Tibial nerve (tissue), 4 donors: ENCODE measurements at regions not wholly inside any gene's neighbourhood (a gene's known extent, or its start where the extent isn't known, plus 50 kb on each side); places are given as distances from the start of the nearest gene placed in this dataset.

Source experiments
- DNase-seq, 2 donors: peaks; one replicate each; pipeline ENCODE4 v3.0.0-alpha.2; 2019; ENCODE audit warnings: low spot score in 2 of 2
- H3K27ac ChIP-seq, 4 donors: fragments of 200-600 bp; sonication (generic) in 3 of 4; one replicate each; pipeline ENCODE4 v1.5.1; 2017 to 2019; ENCODE audit warnings: mild to moderate bottlenecking in 1 of 4
- H3K27me3 ChIP-seq, 2 donors: fragments of 200-600 bp; sonication (generic) in 1 of 2; one replicate each; pipeline versions ENCODE4 v1.5.1 to v1.6.0; 2017 to 2019
- H3K36me3 ChIP-seq, 3 donors: fragments of 200-600 bp; sonication (generic); one replicate each; pipeline ENCODE4 v1.5.1; 2018 to 2019
- H3K4me1 ChIP-seq, 4 donors: fragments of 200-600 bp; sonication (generic) in 3 of 4; one replicate each; pipeline ENCODE4 v1.5.1; 2017 to 2019
- H3K4me3 ChIP-seq, 4 donors: fragments of 200-600 bp; sonication (generic) in 3 of 4; one replicate each; pipeline ENCODE4 v1.5.1; 2017 to 2019; ENCODE audit warnings: mild to moderate bottlenecking in 1 of 4, moderate library complexity in 1 of 4
- H3K9me3 ChIP-seq, 4 donors: fragments of 200-600 bp; sonication (generic) in 3 of 4; one replicate each; pipeline ENCODE4 v1.5.1; 2017 to 2019
- EP300 ChIP-seq, 2 donors: sonication (generic); formaldehyde crosslinking; IDR thresholded peaks; one replicate each; pipeline ENCODE4 v1.6.1; 2017; ENCODE audit warnings: antibody characterized with exemption in 2 of 2, mild to moderate bottlenecking in 1 of 2
- POLR2A ChIP-seq, 2 donors: fragments of 450-650 bp; IDR thresholded peaks; one replicate each; pipeline ENCODE4 v1.6.1; 2017; ENCODE audit warnings: antibody characterized with exemption in 2 of 2, mild to moderate bottlenecking in 2 of 2, moderate library complexity in 2 of 2
- WGBS, 2 donors: methylation state at CpG; one replicate each; pipeline ENCODE4 v1.1.5; 2018; 5-methylcytosine and 5-hydroxymethylcytosine counted together
- TF ChIP-seq, protein P1 (sequence below), 5 experiments: fragments of 200-600 bp in 3 of 5; fragments of 450-650 bp in 2 of 5; sonication (generic) in 3 of 5; IDR thresholded peaks; one replicate each; pipeline ENCODE4 v1.5.1; 2016 to 2019; ENCODE audit warnings: antibody characterized with exemption in 5 of 5, mild to moderate bottlenecking in 3 of 5, moderate library complexity in 2 of 5

DNA sequence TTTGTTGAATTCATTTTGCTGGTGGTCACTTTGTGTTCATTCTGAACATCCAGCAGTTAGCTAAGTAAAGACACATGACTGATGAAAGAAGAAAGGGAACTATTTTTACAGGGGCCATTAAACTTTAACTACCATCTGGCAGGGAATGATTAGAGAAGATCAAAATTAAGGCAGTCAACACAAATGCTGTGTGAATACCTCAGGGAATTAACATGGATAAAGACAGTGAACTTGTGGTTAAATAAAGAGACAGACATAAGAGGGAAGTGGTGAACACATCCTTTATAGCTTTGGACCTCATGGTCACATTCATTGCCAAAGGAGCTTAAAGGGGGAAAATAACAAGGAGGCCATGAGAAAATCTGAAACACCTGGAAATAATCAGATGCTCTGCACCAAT is 52.6 kb upstream of the ATP5MC3 start:
- no peaks in the 10 kb centered on the region for H3K4me1 ChIP-seq
- H3K4me3 ChIP-seq = no peak overlapping the region
- TF ChIP-seq POLR2A (IDR thresholded peaks at IDR 0.05) (no peak), EP300 (IDR thresholded peaks at IDR 0.05) (no peak)
- TF ChIP-seq, protein P1, sequence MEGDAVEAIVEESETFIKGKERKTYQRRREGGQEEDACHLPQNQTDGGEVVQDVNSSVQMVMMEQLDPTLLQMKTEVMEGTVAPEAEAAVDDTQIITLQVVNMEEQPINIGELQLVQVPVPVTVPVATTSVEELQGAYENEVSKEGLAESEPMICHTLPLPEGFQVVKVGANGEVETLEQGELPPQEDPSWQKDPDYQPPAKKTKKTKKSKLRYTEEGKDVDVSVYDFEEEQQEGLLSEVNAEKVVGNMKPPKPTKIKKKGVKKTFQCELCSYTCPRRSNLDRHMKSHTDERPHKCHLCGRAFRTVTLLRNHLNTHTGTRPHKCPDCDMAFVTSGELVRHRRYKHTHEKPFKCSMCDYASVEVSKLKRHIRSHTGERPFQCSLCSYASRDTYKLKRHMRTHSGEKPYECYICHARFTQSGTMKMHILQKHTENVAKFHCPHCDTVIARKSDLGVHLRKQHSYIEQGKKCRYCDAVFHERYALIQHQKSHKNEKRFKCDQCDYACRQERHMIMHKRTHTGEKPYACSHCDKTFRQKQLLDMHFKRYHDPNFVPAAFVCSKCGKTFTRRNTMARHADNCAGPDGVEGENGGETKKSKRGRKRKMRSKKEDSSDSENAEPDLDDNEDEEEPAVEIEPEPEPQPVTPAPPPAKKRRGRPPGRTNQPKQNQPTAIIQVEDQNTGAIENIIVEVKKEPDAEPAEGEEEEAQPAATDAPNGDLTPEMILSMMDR (IDR thresholded peaks at IDR 0.05) = no peak
- H3K27ac ChIP-seq = no peak overlapping the region
- peaks cover 0 to 7% (median 0%) of the 10 kb centered on the region in 4 donors for H3K9me3 ChIP-seq
- no peaks in the 10 kb centered on the region for H3K36me3 ChIP-seq
- DNase-seq = no peak
- H3K27me3 ChIP-seq = no peaks in the 10 kb centered on the region

DNA sequence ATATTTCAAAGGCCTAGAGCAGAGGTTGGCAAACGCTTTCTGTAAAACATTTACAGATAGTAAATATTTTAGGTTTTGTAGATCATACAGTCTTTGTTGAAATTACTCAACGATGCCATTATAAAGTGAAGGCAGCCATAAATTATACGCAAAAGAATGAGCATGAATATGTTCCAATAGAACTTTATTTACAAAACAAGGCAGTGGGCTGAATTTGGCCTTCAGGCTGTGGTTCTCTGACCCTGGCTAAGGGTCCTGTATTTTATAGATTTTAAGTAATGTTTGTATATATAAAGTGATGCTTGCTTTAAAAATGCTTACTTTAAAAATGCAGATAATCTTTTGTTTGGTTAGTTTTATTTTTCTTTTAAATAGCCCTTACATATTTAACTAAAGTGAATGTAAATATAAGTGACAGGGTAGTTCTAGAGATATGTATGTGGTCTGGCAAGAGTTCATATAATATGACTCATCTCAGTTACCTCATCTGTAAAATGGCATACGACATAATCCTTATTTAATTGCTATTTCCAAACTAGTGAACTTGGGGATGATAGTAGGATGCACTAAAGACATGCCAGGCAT is 51.7 kb upstream of the ATP5MC3 start:
- TF ChIP-seq, protein P1 (IDR thresholded peaks at IDR 0.05) = no peak
- TF ChIP-seq POLR2A (IDR thresholded peaks at IDR 0.05) (no peak), EP300 (IDR thresholded peaks at IDR 0.05) (no peak)

More for the DNA sequence above, 51.7 kb upstream of the ATP5MC3 start:
- no peak for DNase-seq
- Histone ChIP-seq H3K4me1 (no peaks in the 10 kb centered on the region), H3K36me3 (no peaks in the 10 kb centered on the region), H3K27me3 (no peaks in the 10 kb centered on the region), H3K9me3 (no peaks in the 10 kb centered on the region), H3K4me3 (no peak overlapping the region), H3K27ac (no peak overlapping the region)
- WGBS, 2 donors = 50 to 57% methylated on average over 4 of the region's 4 CpGs
